ENCODE measurements at regions not wholly inside any gene's neighbourhood (a gene's known extent, or its start where the extent isn't known, plus 50 kb on each side); places are given as distances from the start of the nearest gene placed in this dataset.

DNA sequence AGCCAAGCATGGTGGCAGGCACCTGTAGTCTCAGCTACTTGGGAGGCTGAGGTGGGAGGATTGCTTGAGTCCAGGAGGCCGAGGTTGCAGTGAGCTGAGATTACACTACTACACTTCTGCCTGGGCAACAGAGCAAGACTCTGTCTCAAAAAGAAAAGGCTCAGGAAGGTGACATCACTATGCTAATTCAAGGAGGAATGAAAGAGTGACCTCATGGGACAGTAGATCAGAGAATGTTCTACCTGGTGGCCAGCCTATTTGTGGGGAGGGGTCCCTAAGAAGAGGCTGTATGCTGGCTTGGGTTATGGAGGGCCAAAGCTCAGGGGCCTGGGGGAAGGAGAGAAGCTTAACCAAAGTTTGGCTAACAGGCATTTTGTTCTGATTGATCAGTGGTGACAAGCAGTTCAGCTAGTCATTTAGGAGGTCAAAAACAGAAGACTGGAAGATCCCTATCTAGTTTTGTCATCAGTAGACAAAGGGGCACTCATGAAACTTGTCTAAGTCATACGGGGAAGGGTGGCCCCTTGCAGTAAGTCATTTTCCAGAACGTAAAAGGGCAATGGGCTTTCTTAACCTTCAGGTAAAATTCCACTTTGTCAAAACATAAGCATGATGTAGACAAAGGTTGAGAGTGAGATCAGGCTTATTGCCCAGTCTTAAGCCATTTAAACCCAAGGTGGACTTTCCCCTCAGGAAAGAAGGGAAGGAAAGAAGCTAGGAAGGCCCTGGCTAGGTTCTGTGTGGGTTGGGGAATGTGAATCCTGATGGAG lies 60.8 kb upstream of the EEA1 start:
- TF ChIP-seq, protein P1, sequence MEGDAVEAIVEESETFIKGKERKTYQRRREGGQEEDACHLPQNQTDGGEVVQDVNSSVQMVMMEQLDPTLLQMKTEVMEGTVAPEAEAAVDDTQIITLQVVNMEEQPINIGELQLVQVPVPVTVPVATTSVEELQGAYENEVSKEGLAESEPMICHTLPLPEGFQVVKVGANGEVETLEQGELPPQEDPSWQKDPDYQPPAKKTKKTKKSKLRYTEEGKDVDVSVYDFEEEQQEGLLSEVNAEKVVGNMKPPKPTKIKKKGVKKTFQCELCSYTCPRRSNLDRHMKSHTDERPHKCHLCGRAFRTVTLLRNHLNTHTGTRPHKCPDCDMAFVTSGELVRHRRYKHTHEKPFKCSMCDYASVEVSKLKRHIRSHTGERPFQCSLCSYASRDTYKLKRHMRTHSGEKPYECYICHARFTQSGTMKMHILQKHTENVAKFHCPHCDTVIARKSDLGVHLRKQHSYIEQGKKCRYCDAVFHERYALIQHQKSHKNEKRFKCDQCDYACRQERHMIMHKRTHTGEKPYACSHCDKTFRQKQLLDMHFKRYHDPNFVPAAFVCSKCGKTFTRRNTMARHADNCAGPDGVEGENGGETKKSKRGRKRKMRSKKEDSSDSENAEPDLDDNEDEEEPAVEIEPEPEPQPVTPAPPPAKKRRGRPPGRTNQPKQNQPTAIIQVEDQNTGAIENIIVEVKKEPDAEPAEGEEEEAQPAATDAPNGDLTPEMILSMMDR (conservative IDR thresholded peaks at IDR 0.05 in 1 of 2, IDR thresholded peaks at IDR 0.05 in 1 of 2; ENCODE audit: low read depth in 1 of 2, low read length in 2 of 2): no peak
- no peak for TF ChIP-seq EZH2 (IDR thresholded peaks at IDR 0.05; ENCODE audit: low read length, missing control alignments)
- Histone ChIP-seq H3K36me3 (ENCODE audit: control insufficient read depth, insufficient read depth, low read length) (no peaks in the 10 kb centered on the region), H3K4me2 (ENCODE audit: extremely low read depth, insufficient read depth, low read length) (no peak overlapping the region), H3K79me2 (ENCODE audit: control insufficient read depth, insufficient read depth, low read length) (no peaks in the 10 kb centered on the region), H3K27me3 (ENCODE audit: control insufficient read depth, insufficient read depth, low read length) (no peaks in the 10 kb centered on the region), H4K20me1 (ENCODE audit: control insufficient read depth, extremely low read depth, insufficient read depth, low read length) (no peaks in the 10 kb centered on the region), H3K9ac (ENCODE audit: insufficient read depth, low read length) (no peak overlapping the region), H3K4me1 (ENCODE audit: control insufficient read depth, extremely low read depth, insufficient read depth, low read length) (no peaks in the 10 kb centered on the region), H3K9me3 (ENCODE audit: control insufficient read depth, insufficient read depth, low read depth, low read length) (no peaks in the 10 kb centered on the region), H3K4me3 (replicated peaks in 1 of 4; ENCODE audit: control extremely low read depth in 1 of 4, insufficient read depth in 1 of 4, low read depth in 3 of 4, low read length in 4 of 4) (no peak overlapping the region), H3K27ac (ENCODE audit: insufficient read depth, low read length) (no peak overlapping the region), H2AFZ (ENCODE audit: low read length) (no peak overlapping the region)
- no peak for DNase-seq (ENCODE audit: low read depth in 2 of 2)

DNA sequence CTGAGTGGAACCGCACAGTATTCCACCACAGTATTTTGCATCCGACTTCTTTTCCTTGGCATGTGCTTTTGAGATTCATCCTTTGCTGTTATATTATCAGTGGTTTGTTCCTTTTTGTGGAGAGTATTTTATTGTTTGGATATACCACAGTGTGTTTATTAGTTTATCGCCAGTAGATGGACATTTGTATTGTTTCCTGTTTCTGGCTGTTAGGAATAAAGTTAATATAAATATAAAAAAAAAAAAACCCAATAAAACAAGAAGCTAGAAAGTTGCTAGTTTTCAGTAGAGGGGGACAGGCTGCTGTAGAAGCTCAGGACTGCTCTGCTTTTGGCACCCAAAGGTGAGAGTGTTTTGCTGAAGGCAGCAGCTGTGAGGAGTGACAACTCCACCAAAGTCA lies 62.0 kb upstream of the EEA1 start:
- no peak overlapping the region for H3K4me3 ChIP-seq (replicated peaks in 1 of 4; ENCODE audit: control extremely low read depth in 1 of 4, insufficient read depth in 1 of 4, low read depth in 3 of 4, low read length in 4 of 4)
- H3K4me1 ChIP-seq (ENCODE audit: control insufficient read depth, extremely low read depth, insufficient read depth, low read length): no peaks in the 10 kb centered on the region
- TF ChIP-seq, protein P1 (conservative IDR thresholded peaks at IDR 0.05 in 1 of 2, IDR thresholded peaks at IDR 0.05 in 1 of 2; ENCODE audit: low read depth in 1 of 2, low read length in 2 of 2): no peak
- TF ChIP-seq EZH2 (IDR thresholded peaks at IDR 0.05; ENCODE audit: low read length, missing control alignments): no peak
- no peak for DNase-seq (ENCODE audit: low read depth in 2 of 2)
- H3K4me2 ChIP-seq (ENCODE audit: extremely low read depth, insufficient read depth, low read length): no peak overlapping the region
- no peaks in the 10 kb centered on the region for H3K36me3 ChIP-seq (ENCODE audit: control insufficient read depth, insufficient read depth, low read length)
- H3K79me2 ChIP-seq (ENCODE audit: control insufficient read depth, insufficient read depth, low read length): no peaks in the 10 kb centered on the region
- H3K9ac ChIP-seq (ENCODE audit: insufficient read depth, low read length): no peak overlapping the region
- no peak overlapping the region for H3K27ac ChIP-seq (ENCODE audit: insufficient read depth, low read length)
- no peaks in the 10 kb centered on the region for H3K9me3 ChIP-seq (ENCODE audit: control insufficient read depth, insufficient read depth, low read depth, low read length)
- H4K20me1 ChIP-seq (ENCODE audit: control insufficient read depth, extremely low read depth, insufficient read depth, low read length): no peaks in the 10 kb centered on the region
- no peaks in the 10 kb centered on the region for H3K27me3 ChIP-seq (ENCODE audit: control insufficient read depth, insufficient read depth, low read length)
- no peak overlapping the region for H2AFZ ChIP-seq (ENCODE audit: low read length)

DNA sequence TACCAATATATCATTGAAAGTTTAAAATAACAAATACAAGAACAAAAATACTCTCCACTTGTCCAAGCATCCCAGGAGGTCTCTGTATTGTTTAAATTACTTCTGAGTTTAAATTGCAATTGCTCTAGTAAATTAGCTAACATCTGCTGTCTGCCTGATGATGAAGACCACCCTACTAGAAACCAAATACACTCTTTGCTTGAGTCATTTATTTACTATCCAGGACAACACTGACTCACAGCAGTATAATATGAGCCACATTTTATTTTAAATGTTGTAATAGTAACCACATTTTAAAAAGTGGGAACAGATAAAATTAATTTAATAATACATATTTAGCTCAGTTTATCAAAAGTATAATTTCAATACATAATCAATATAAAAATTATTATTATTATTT lies 62.9 kb upstream of the EEA1 start:
- Histone ChIP-seq H3K4me1 (ENCODE audit: control insufficient read depth, extremely low read depth, insufficient read depth, low read length) (no peaks in the 10 kb centered on the region), H3K36me3 (ENCODE audit: control insufficient read depth, insufficient read depth, low read length) (no peaks in the 10 kb centered on the region), H3K79me2 (ENCODE audit: control insufficient read depth, insufficient read depth, low read length) (no peaks in the 10 kb centered on the region), H4K20me1 (ENCODE audit: control insufficient read depth, extremely low read depth, insufficient read depth, low read length) (no peaks in the 10 kb centered on the region), H3K4me3 (replicated peaks in 1 of 4; ENCODE audit: control extremely low read depth in 1 of 4, insufficient read depth in 1 of 4, low read depth in 3 of 4, low read length in 4 of 4) (no peak overlapping the region), H3K27me3 (ENCODE audit: control insufficient read depth, insufficient read depth, low read length) (no peaks in the 10 kb centered on the region), H3K4me2 (ENCODE audit: extremely low read depth, insufficient read depth, low read length) (no peak overlapping the region), H3K27ac (ENCODE audit: insufficient read depth, low read length) (no peak overlapping the region), H3K9me3 (ENCODE audit: control insufficient read depth, insufficient read depth, low read depth, low read length) (no peaks in the 10 kb centered on the region), H2AFZ (ENCODE audit: low read length) (no peak overlapping the region), H3K9ac (ENCODE audit: insufficient read depth, low read length) (no peak overlapping the region)
- no peak for TF ChIP-seq EZH2 (IDR thresholded peaks at IDR 0.05; ENCODE audit: low read length, missing control alignments)
- TF ChIP-seq, protein P1 (conservative IDR thresholded peaks at IDR 0.05 in 1 of 2, IDR thresholded peaks at IDR 0.05 in 1 of 2; ENCODE audit: low read depth in 1 of 2, low read length in 2 of 2): no peak
- peak in 1 of 2 donors; percentile 52 for DNase-seq (ENCODE audit: low read depth in 2 of 2)
